ENCODE measurements at regions not wholly inside any gene's neighbourhood (a gene's known extent, or its start where the extent isn't known, plus 50 kb on each side); places are given as distances from the start of the nearest gene placed in this dataset.

DNA sequence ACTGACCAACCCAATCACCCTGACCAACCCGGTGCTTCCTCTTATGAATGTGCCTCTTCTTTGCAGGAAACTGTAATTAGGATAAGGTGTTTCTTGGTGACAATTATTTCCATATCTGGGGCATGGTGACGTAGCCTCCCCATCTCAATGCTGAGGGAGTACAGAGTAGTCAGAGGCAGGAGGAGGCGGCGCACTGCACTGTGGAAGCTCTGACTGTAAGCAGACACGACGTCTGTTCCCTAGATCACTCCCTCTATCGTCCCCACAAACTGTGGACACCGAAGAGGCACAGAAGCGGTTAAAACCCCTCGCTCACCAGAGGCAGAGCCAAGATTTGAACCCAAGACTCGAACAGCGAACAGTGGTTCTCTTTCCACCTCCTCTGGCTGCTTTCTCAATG, 231.0 kb upstream of the IGF1R start:
- TF ChIP-seq, protein P1, sequence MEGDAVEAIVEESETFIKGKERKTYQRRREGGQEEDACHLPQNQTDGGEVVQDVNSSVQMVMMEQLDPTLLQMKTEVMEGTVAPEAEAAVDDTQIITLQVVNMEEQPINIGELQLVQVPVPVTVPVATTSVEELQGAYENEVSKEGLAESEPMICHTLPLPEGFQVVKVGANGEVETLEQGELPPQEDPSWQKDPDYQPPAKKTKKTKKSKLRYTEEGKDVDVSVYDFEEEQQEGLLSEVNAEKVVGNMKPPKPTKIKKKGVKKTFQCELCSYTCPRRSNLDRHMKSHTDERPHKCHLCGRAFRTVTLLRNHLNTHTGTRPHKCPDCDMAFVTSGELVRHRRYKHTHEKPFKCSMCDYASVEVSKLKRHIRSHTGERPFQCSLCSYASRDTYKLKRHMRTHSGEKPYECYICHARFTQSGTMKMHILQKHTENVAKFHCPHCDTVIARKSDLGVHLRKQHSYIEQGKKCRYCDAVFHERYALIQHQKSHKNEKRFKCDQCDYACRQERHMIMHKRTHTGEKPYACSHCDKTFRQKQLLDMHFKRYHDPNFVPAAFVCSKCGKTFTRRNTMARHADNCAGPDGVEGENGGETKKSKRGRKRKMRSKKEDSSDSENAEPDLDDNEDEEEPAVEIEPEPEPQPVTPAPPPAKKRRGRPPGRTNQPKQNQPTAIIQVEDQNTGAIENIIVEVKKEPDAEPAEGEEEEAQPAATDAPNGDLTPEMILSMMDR (conservative IDR thresholded peaks at IDR 0.05; ENCODE audit: low read length): no peak
- no peak for TF ChIP-seq EZH2phosphoT487 (IDR thresholded peaks at IDR 0.05; ENCODE audit: borderline replicate concordance)

Measured in Loucy (cell line).